Spleen (tissue), 7 donors: ENCODE measurements at regions not wholly inside any gene's neighbourhood (a gene's known extent, or its start where the extent isn't known, plus 50 kb on each side); places are given as distances from the start of the nearest gene placed in this dataset.

ENCODE experiments used
- POLR2A ChIP-seq, 3 donors: fragments of 450-650 bp; IDR thresholded peaks; one replicate each; pipeline ENCODE4 v1.5.1; 2017; ENCODE audit warnings: antibody characterized with exemption in 3 of 3, mild to moderate bottlenecking in 1 of 3
- POLR2AphosphoS5 ChIP-seq, 3 donors: sonication (generic); formaldehyde crosslinking; IDR thresholded peaks; one replicate each; pipeline ENCODE4 v1.5.1; 2017; ENCODE audit warnings: antibody characterized with exemption in 3 of 3
- TF ChIP-seq, protein P1 (sequence below), 11 experiments: fragments of 200-600 bp in 7 of 11; fragments of 450-650 bp in 4 of 11; sonication (generic) in 4 of 11; IDR thresholded peaks in 8 of 11; conservative IDR thresholded peaks in 3 of 11; 1 replicate in 7 of 11; 2 replicates in 4 of 11; pipeline versions ENCODE4 v1.4.0 to v1.8.0; 2016 to 2021; ENCODE audit warnings: antibody characterized with exemption in 11 of 11, inconsistent platforms in 4 of 11, mild to moderate bottlenecking in 1 of 11
- donor health status: DM: no; HTN: no; CAD: no; lungs with moderate emphysema.
- donor health status: DM: no; HTN: no; CAD: no.
- donor health status: DM: no; HTN: no; CAD: no.

DNA sequence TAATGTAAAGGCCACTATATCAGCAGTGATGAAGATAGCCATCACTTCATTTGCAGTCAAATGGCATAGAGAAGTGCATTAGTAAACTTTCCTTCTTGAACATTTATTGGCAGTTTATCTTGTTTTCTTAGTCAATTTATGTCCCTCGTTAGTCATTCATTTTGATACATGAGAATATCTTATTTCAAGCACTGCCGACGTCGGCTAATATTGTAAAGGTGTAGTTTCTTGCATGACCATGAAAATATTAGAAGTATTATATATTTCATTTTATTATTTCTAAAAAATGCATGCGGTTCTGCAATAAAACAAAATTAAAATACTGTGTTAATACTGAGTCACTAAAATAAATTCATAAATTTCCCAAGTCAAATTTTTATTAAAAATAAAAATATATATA lies 751.6 kb upstream of the ROBO1 start:
- TF ChIP-seq, protein P1, sequence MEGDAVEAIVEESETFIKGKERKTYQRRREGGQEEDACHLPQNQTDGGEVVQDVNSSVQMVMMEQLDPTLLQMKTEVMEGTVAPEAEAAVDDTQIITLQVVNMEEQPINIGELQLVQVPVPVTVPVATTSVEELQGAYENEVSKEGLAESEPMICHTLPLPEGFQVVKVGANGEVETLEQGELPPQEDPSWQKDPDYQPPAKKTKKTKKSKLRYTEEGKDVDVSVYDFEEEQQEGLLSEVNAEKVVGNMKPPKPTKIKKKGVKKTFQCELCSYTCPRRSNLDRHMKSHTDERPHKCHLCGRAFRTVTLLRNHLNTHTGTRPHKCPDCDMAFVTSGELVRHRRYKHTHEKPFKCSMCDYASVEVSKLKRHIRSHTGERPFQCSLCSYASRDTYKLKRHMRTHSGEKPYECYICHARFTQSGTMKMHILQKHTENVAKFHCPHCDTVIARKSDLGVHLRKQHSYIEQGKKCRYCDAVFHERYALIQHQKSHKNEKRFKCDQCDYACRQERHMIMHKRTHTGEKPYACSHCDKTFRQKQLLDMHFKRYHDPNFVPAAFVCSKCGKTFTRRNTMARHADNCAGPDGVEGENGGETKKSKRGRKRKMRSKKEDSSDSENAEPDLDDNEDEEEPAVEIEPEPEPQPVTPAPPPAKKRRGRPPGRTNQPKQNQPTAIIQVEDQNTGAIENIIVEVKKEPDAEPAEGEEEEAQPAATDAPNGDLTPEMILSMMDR (IDR thresholded peaks at IDR 0.05 in 8 of 11, conservative IDR thresholded peaks at IDR 0.05 in 3 of 11), result no peak
- TF ChIP-seq POLR2AphosphoS5 (IDR thresholded peaks at IDR 0.05) (no peak), POLR2A (IDR thresholded peaks at IDR 0.05) (no peak)
